Muscle layer of colon (tissue), 2 donors: ENCODE measurements at regions not wholly inside any gene's neighbourhood (a gene's known extent, or its start where the extent isn't known, plus 50 kb on each side); places are given as distances from the start of the nearest gene placed in this dataset.

Experiments used
- H3K27ac ChIP-seq: one replicate; pipeline ENCODE4 v1.7.0; 2013; ENCODE audit warnings: low read depth, mild to moderate bottlenecking, low read length, moderate library complexity
- H3K27me3 ChIP-seq, 2 donors: one replicate each; pipeline ENCODE4 v1.7.0; 2013; ENCODE audit warnings: low read length in 2 of 2, mild to moderate bottlenecking in 2 of 2; ENCODE audit not compliant: insufficient read depth in 2 of 2, control insufficient read depth in 1 of 2
- H3K36me3 ChIP-seq: one replicate; pipeline ENCODE4 v1.7.0; 2013; ENCODE audit warnings: mild to moderate bottlenecking, low read length; ENCODE audit not compliant: insufficient read depth
- H3K4me1 ChIP-seq: one replicate; pipeline ENCODE4 v1.7.0; 2013; ENCODE audit warnings: mild to moderate bottlenecking, low read length; ENCODE audit not compliant: insufficient read depth
- H3K4me3 ChIP-seq, 2 donors: one replicate each; pipeline ENCODE4 v1.7.0; 2013; ENCODE audit warnings: low read length in 2 of 2, low read depth in 1 of 2, mild to moderate bottlenecking in 1 of 2, moderate library complexity in 1 of 2
- H3K9ac ChIP-seq: one replicate; pipeline ENCODE4 v1.7.0; 2013; ENCODE audit warnings: low read length
- H3K9me3 ChIP-seq: one replicate; pipeline ENCODE4 v1.7.0; 2013; ENCODE audit warnings: mild to moderate bottlenecking, low read length
- donor health status: abdominal sarcoma.
- donor health status: Adenocarcinoma of cecum.

- Histone ChIP-seq H3K4me1 (no peaks in the 10 kb centered on the region), H3K27ac (no peak overlapping the region), H3K9me3 (no peaks in the 10 kb centered on the region), H3K9ac (no peak overlapping the region), H3K27me3 (no peaks in the 10 kb centered on the region), H3K36me3 (no peaks in the 10 kb centered on the region), H3K4me3 (no peak overlapping the region)
Measured at GRCh38 chr18:49672853-49673252, 111.0 kb downstream of the LIPG start.

- H3K27me3 ChIP-seq, result no peaks in the 10 kb centered on the region
- no peaks in the 10 kb centered on the region for H3K36me3 ChIP-seq
- no peaks in the 10 kb centered on the region for H3K4me1 ChIP-seq
- no peak overlapping the region for H3K4me3 ChIP-seq
- H3K9me3 ChIP-seq, result no peaks in the 10 kb centered on the region
- no peak overlapping the region for H3K9ac ChIP-seq
- H3K27ac ChIP-seq, result no peak overlapping the region
Measured at GRCh38 chr18:49669403-49669802, 107.5 kb downstream of the LIPG start.

GRCh38 chr18:49668574-49669275 lies 106.9 kb downstream of the LIPG start:
- H3K27me3 ChIP-seq, result no peaks in the 10 kb centered on the region

GRCh38 chr18:49667462-49667861 lies 105.6 kb downstream of the LIPG start:
- Histone ChIP-seq H3K4me3 (no peak overlapping the region), H3K9me3 (no peaks in the 10 kb centered on the region), H3K4me1 (no peaks in the 10 kb centered on the region), H3K36me3 (no peaks in the 10 kb centered on the region), H3K27ac (no peak overlapping the region), H3K27me3 (no peaks in the 10 kb centered on the region), H3K9ac (no peak overlapping the region)

More at GRCh38 chr18:49668574-49669275, 106.9 kb downstream of the LIPG start:
- Histone ChIP-seq H3K36me3 (no peaks in the 10 kb centered on the region), H3K9me3 (no peaks in the 10 kb centered on the region), H3K27ac (no peak overlapping the region), H3K4me1 (no peaks in the 10 kb centered on the region), H3K9ac (no peak overlapping the region), H3K4me3 (no peak overlapping the region)

- H3K4me1 ChIP-seq, result no peaks in the 10 kb centered on the region
- no peak overlapping the region for H3K27ac ChIP-seq
- no peaks in the 10 kb centered on the region for H3K27me3 ChIP-seq
- H3K36me3 ChIP-seq, result no peaks in the 10 kb centered on the region
- no peak overlapping the region for H3K4me3 ChIP-seq
- no peak overlapping the region for H3K9ac ChIP-seq
- no peaks in the 10 kb centered on the region for H3K9me3 ChIP-seq
Measured at GRCh38 chr18:49666045-49666775, 104.4 kb downstream of the LIPG start.

GRCh38 chr18:49663899-49664890 lies 102.3 kb downstream of the LIPG start:
- Histone ChIP-seq H3K27ac (peak overlapping the region; percentile 16), H3K27me3 (no peaks in the 10 kb centered on the region), H3K36me3 (no peaks in the 10 kb centered on the region), H3K9ac (no peak overlapping the region), H3K9me3 (no peaks in the 10 kb centered on the region), H3K4me3 (no peak overlapping the region), H3K4me1 (no peaks in the 10 kb centered on the region)

- Histone ChIP-seq H3K9ac (no peak overlapping the region), H3K27ac (no peak overlapping the region), H3K9me3 (no peaks in the 10 kb centered on the region), H3K4me3 (no peak overlapping the region), H3K27me3 (no peaks in the 10 kb centered on the region), H3K4me1 (no peaks in the 10 kb centered on the region), H3K36me3 (no peaks in the 10 kb centered on the region)
Measured at GRCh38 chr18:49662506-49662905, 100.6 kb downstream of the LIPG start.

GRCh38 chr18:49658823-49659404 lies 97.1 kb downstream of the LIPG start:
- Histone ChIP-seq H3K9me3 (no peaks in the 10 kb centered on the region), H3K27me3 (no peaks in the 10 kb centered on the region), H3K4me3 (no peak overlapping the region), H3K4me1 (no peaks in the 10 kb centered on the region), H3K9ac (no peak overlapping the region), H3K36me3 (no peaks in the 10 kb centered on the region), H3K27ac (no peak overlapping the region)

GRCh38 chr18:49656073-49656692 lies 94.3 kb downstream of the LIPG start:
- Histone ChIP-seq H3K27ac (no peak overlapping the region), H3K4me3 (no peak overlapping the region), H3K36me3 (no peaks in the 10 kb centered on the region), H3K9me3 (no peaks in the 10 kb centered on the region), H3K27me3 (no peaks in the 10 kb centered on the region), H3K4me1 (no peaks in the 10 kb centered on the region), H3K9ac (no peak overlapping the region)

- no peak overlapping the region for H3K27ac ChIP-seq
Measured at GRCh38 chr18:49655266-49656072, 93.6 kb downstream of the LIPG start.

More at GRCh38 chr18:49655266-49656072, 93.6 kb downstream of the LIPG start:
- H3K4me3 ChIP-seq, result no peak overlapping the region
- H3K4me1 ChIP-seq, result no peaks in the 10 kb centered on the region
- H3K9ac ChIP-seq, result no peak overlapping the region
- no peaks in the 10 kb centered on the region for H3K36me3 ChIP-seq
- no peaks in the 10 kb centered on the region for H3K27me3 ChIP-seq
- H3K9me3 ChIP-seq, result no peaks in the 10 kb centered on the region
